Non-pigmented ciliary epithelial cell (primary cell): ENCODE measurements at regions not wholly inside any gene's neighbourhood (a gene's known extent, or its start where the extent isn't known, plus 50 kb on each side); places are given as distances from the start of the nearest gene placed in this dataset.
"Not testable (repeated sequence)": the region's sequence is repeated elsewhere in the genome, so short reads cannot be mapped to it uniquely, and the experiment has no call there.

Source experiments
- DNase-seq: peaks from one replicate; pipeline ENCODE4 v3.0.0-alpha.2; 2010; ENCODE audit warnings: low read depth

- no peak for DNase-seq
Observed at GRCh38 chr9:75780185-75780584, 110.3 kb upstream of the PCSK5 start.

GRCh38 chr9:75788006-75788634, 102.4 kb upstream of the PCSK5 start:
- DNase-seq: no peak

- no peak for DNase-seq
Observed at GRCh38 chr9:75797085-75797580, 93.3 kb upstream of the PCSK5 start.

- no peak for DNase-seq
Observed at GRCh38 chr9:75798505-75798904, 92.0 kb upstream of the PCSK5 start.

- DNase-seq: peak; percentile 75
Observed at GRCh38 chr9:75803130-75803529, 87.3 kb upstream of the PCSK5 start.

GRCh38 chr9:75810063-75810462, 80.4 kb upstream of the PCSK5 start:
- DNase-seq: no peak

GRCh38 chr9:75811692-75812091, 78.8 kb upstream of the PCSK5 start:
- DNase-seq: no peak

GRCh38 chr9:75812141-75812540, 78.3 kb upstream of the PCSK5 start:
- no peak for DNase-seq

GRCh38 chr9:75814667-75815066, 75.8 kb upstream of the PCSK5 start:
- peak; percentile 34 for DNase-seq

- DNase-seq: not testable (repeated sequence)
Observed at GRCh38 chr9:75820471-75821115, 69.9 kb upstream of the PCSK5 start.

- no peak for DNase-seq
Observed at GRCh38 chr9:75823151-75823550, 67.3 kb upstream of the PCSK5 start.

GRCh38 chr9:75824816-75825568, 65.5 kb upstream of the PCSK5 start:
- no peak for DNase-seq

GRCh38 chr9:75826314-75826713, 64.2 kb upstream of the PCSK5 start:
- no peak for DNase-seq

- no peak for DNase-seq
Observed at GRCh38 chr9:75830303-75830702, 60.2 kb upstream of the PCSK5 start.

GRCh38 chr9:75833778-75834177, 56.7 kb upstream of the PCSK5 start:
- no peak for DNase-seq

GRCh38 chr9:75834878-75835277, 55.6 kb upstream of the PCSK5 start:
- no peak for DNase-seq
